Esophagus squamous epithelium (tissue), 4 donors: ENCODE measurements at regions not wholly inside any gene's neighbourhood (a gene's known extent, or its start where the extent isn't known, plus 50 kb on each side); places are given as distances from the start of the nearest gene placed in this dataset.

Experiments used
- CTCF ChIP-seq, 6 experiments: fragments of 450-650 bp in 4 of 6; fragments of 200-600 bp in 2 of 6; sonication (generic) in 2 of 6; IDR thresholded peaks; one replicate each; pipeline ENCODE4 v1.5.1; 2016 to 2019; ENCODE audit warnings: antibody characterized with exemption in 6 of 6, mild to moderate bottlenecking in 4 of 6, moderate library complexity in 4 of 6
- POLR2A ChIP-seq, 4 donors: fragments of 450-650 bp; IDR thresholded peaks; one replicate each; pipeline ENCODE4 v1.6.1; 2017; ENCODE audit warnings: antibody characterized with exemption in 4 of 4, mild to moderate bottlenecking in 4 of 4, moderate library complexity in 3 of 4

GRCh38 chr2:145100301-145100700 lies 580.4 kb upstream of the ZEB2 start:
- no peak for TF ChIP-seq CTCF (IDR thresholded peaks at IDR 0.05)
- no peak for TF ChIP-seq POLR2A (IDR thresholded peaks at IDR 0.05)
